Astrocyte of the spinal cord (primary cell): ENCODE measurements at regions not wholly inside any gene's neighbourhood (a gene's known extent, or its start where the extent isn't known, plus 50 kb on each side); places are given as distances from the start of the nearest gene placed in this dataset.

Experiments used
- DNase-seq: peaks from one replicate; pipeline ENCODE4 v3.0.0; 2011; ENCODE audit warnings: low read depth, low spot score
- H3K4me3 ChIP-seq: 2 replicates; pipeline ENCODE4 v1.5.1; 2011; ENCODE audit warnings: low read depth, mild to moderate bottlenecking, low read length, moderate library complexity
- CTCF ChIP-seq: IDR thresholded peaks from 2 replicates; pipeline ENCODE4 v1.5.1; 2012; ENCODE audit warnings: low read depth, mild to moderate bottlenecking, low read length, inconsistent platforms
- in situ Hi-C: cut with HindIII; loops from 2 replicates; pipeline ENCODE4 v1.10.0; 2017; ENCODE audit warnings: low sequenced_read_pairs

GRCh38 chr13:42373048-42373812 lies 101.3 kb downstream of the AKAP11 start:
- H3K4me3 ChIP-seq = no peak overlapping the region
- no peak for TF ChIP-seq CTCF
- DNase-seq = no peak
- in situ Hi-C loops = no loop called here

- DNase-seq = no peak
- no peak overlapping the region for H3K4me3 ChIP-seq
- TF ChIP-seq CTCF = no peak
- in situ Hi-C loops = no loop called here
Observed at GRCh38 chr13:42375663-42376062, 103.7 kb downstream of the AKAP11 start.

GRCh38 chr13:42377640-42378382 lies 105.9 kb downstream of the AKAP11 start:
- in situ Hi-C loops = no loop called here
- TF ChIP-seq CTCF = no peak
- DNase-seq = peak; percentile 69
- H3K4me3 ChIP-seq = no peak overlapping the region

GRCh38 chr13:42378383-42378780 lies 106.4 kb downstream of the AKAP11 start:
- no peak for TF ChIP-seq CTCF
- no peak overlapping the region for H3K4me3 ChIP-seq
- DNase-seq = no peak
- in situ Hi-C loops = no loop called here

- no peak for DNase-seq
- H3K4me3 ChIP-seq = no peak overlapping the region
- TF ChIP-seq CTCF = no peak
- in situ Hi-C loops = no loop called here
Observed at GRCh38 chr13:42379241-42379640, 107.3 kb downstream of the AKAP11 start.

GRCh38 chr13:42380420-42381164 lies 108.6 kb downstream of the AKAP11 start:
- TF ChIP-seq CTCF = no peak
- H3K4me3 ChIP-seq = no peak overlapping the region
- DNase-seq = no peak
- in situ Hi-C loops = no loop called here
